Activated CD4-positive, alpha-beta memory T cell treated with anti-CD3 and anti-CD28 coated beads for 36 hours (primary cell): ENCODE measurements at regions not wholly inside any gene's neighbourhood (a gene's known extent, or its start where the extent isn't known, plus 50 kb on each side); places are given as distances from the start of the nearest gene placed in this dataset.

Source experiments
- CTCF ChIA-PET: fragments of 350-600 bp; sonication (Branson Sonifier 250); formaldehyde crosslinking; loops from one replicate; lab custom pipeline; 2021; ENCODE audit warnings: antibody characterized with exemption, inconsistent platforms; lab: Charles Lee
- POLR2A ChIA-PET: fragments of 350-600 bp; sonication (Branson Sonifier 250); formaldehyde crosslinking; loops from one replicate; lab custom pipeline; 2021; ENCODE audit warnings: antibody characterized with exemption; lab: Charles Lee
- DNase-seq: peaks from one replicate; pipeline ENCODE4 v3.0.0-alpha.2; 2020
- H3K27ac Mint-ChIP-seq: one replicate; pipeline ENCODE4 v1.8.0; 2021; ENCODE audit warnings: mixed read lengths
- H3K27me3 Mint-ChIP-seq: one replicate; pipeline ENCODE4 v1.8.0; 2021; ENCODE audit warnings: mixed read lengths
- H3K36me3 Mint-ChIP-seq: one replicate; pipeline ENCODE4 v1.8.0; 2021; ENCODE audit warnings: mixed read lengths
- H3K4me1 Mint-ChIP-seq: one replicate; pipeline ENCODE4 v1.8.0; 2021; ENCODE audit warnings: low read depth, mixed read lengths
- H3K4me3 Mint-ChIP-seq: one replicate; pipeline ENCODE4 v1.8.0; 2021; ENCODE audit warnings: mild to moderate bottlenecking, mixed read lengths
- H3K9me3 Mint-ChIP-seq: one replicate; pipeline ENCODE4 v1.8.0; 2021; ENCODE audit warnings: mixed read lengths
- intact Hi-C: fragments of 100-400 bp; cut with micrococcal nuclease; formaldehyde crosslinking; loops from one replicate; pipeline ENCODE4 v1.15.1; 2023

GRCh38 chr2:43161650-43162510 is 64.5 kb downstream of the ZFP36L2 start:
- Mint-ChIP-seq H3K9me3 (no peaks in the 10 kb centered on the region), H3K4me1 (peaks cover 59% of the 10 kb centered on the region), H3K27ac (peak overlapping the region; percentile 45), H3K4me3 (no peak overlapping the region), H3K27me3 (no peaks in the 10 kb centered on the region), H3K36me3 (no peaks in the 10 kb centered on the region)
- POLR2A ChIA-PET: interaction anchor here (0.6 to 1.5 kb wide), 3 partner anchors 12 to 66 kb away, joined by 3 to 4 read pairs (median 3); no protein-coding TSS in a partner anchor
- DNase-seq: no peak
- CTCF ChIA-PET: interaction anchor here (1.4 to 3.2 kb wide), 2 partner anchors 9 to 67 kb away, joined by 4 to 23 read pairs; no protein-coding TSS in a partner anchor
- intact Hi-C loops: no loop called here

GRCh38 chr2:43160778-43161177 is 65.6 kb downstream of the ZFP36L2 start:
- CTCF ChIA-PET: interaction anchor here (0.6 to 3.2 kb wide), 4 partner anchors 9 to 301 kb away, joined by 3 to 23 read pairs (median 7); no protein-coding TSS in a partner anchor
- no peaks in the 10 kb centered on the region for H3K9me3 Mint-ChIP-seq
- H3K4me1 Mint-ChIP-seq: peaks cover 58% of the 10 kb centered on the region
- no peaks in the 10 kb centered on the region for H3K27me3 Mint-ChIP-seq
- POLR2A ChIA-PET: interaction anchor here (1.5 to 2.4 kb wide), 2 partner anchors 60 to 66 kb away, joined by 4 to 9 read pairs; partner anchors contain the start of gene ZFP36L2
- no peak overlapping the region for H3K4me3 Mint-ChIP-seq
- no peak overlapping the region for H3K27ac Mint-ChIP-seq
- H3K36me3 Mint-ChIP-seq: no peaks in the 10 kb centered on the region
- DNase-seq: no peak
- intact Hi-C loops: no loop called here

- ChIA-PET POLR2A (interaction anchor here (0.6 to 2.4 kb wide), 7 partner anchors 10 to 67 kb away, joined by 3 to 12 read pairs (median 5); partner anchors contain the start of gene ZFP36L2), CTCF (interaction anchor here (0.9 to 3.2 kb wide), 4 partner anchors 8 to 65 kb away, joined by 3 to 23 read pairs (median 4); no protein-coding TSS in a partner anchor)
- Mint-ChIP-seq H3K27me3 (no peaks in the 10 kb centered on the region), H3K36me3 (no peaks in the 10 kb centered on the region), H3K4me3 (peak overlapping the region; percentile 74), H3K27ac (peak overlapping the region; percentile 99), H3K9me3 (no peaks in the 10 kb centered on the region), H3K4me1 (peaks cover 54% of the 10 kb centered on the region)
- intact Hi-C loops: loop anchor here (1.0 to 2.0 kb wide), 8 partner anchors 9 to 67 kb away; partner anchors contain the start of gene ZFP36L2
- DNase-seq: peak; percentile 60
Observed at GRCh38 chr2:43159797-43160196, 66.6 kb downstream of the ZFP36L2 start.

GRCh38 chr2:43158259-43158880 is 68.0 kb downstream of the ZFP36L2 start:
- peak overlapping the region; percentile 99 for H3K27ac Mint-ChIP-seq
- peaks cover 59% of the 10 kb centered on the region for H3K4me1 Mint-ChIP-seq
- H3K36me3 Mint-ChIP-seq: no peaks in the 10 kb centered on the region
- peak; percentile 85 for DNase-seq
- CTCF ChIA-PET: interaction anchor here (1.3 to 1.5 kb wide), 2 partner anchors 34 to 71 kb away, joined by 4 to 11 read pairs; no protein-coding TSS in a partner anchor
- H3K4me3 Mint-ChIP-seq: peak overlapping the region; percentile 74
- POLR2A ChIA-PET: interaction anchor here (0.7 to 2.3 kb wide), 6 partner anchors 9 to 63 kb away, joined by 3 to 12 read pairs (median 4); no protein-coding TSS in a partner anchor
- no peaks in the 10 kb centered on the region for H3K9me3 Mint-ChIP-seq
- intact Hi-C loops: loop anchor here (1.0 to 2.0 kb wide), 2 partner anchors 9 to 26 kb away; no protein-coding TSS in a partner anchor
- H3K27me3 Mint-ChIP-seq: no peaks in the 10 kb centered on the region

GRCh38 chr2:43157506-43158246 is 68.7 kb downstream of the ZFP36L2 start:
- Mint-ChIP-seq H3K9me3 (no peaks in the 10 kb centered on the region), H3K4me3 (peak overlapping the region; percentile 74), H3K4me1 (peaks cover 62% of the 10 kb centered on the region), H3K27me3 (no peaks in the 10 kb centered on the region), H3K36me3 (no peaks in the 10 kb centered on the region), H3K27ac (peak overlapping the region; percentile 99)
- no peak for DNase-seq
- ChIA-PET POLR2A (interaction anchor here (0.7 to 2.3 kb wide), 5 partner anchors 9 to 63 kb away, joined by 3 to 12 read pairs (median 5); no protein-coding TSS in a partner anchor), CTCF (interaction anchor here (1.3 to 1.5 kb wide), 2 partner anchors 35 to 71 kb away, joined by 4 to 11 read pairs; no protein-coding TSS in a partner anchor)
- intact Hi-C loops: loop anchor here (1.0 to 2.0 kb wide), 2 partner anchors 8 to 27 kb away; no protein-coding TSS in a partner anchor

GRCh38 chr2:43155851-43156411 is 70.5 kb downstream of the ZFP36L2 start:
- intact Hi-C loops: no loop called here
- ChIA-PET POLR2A (no interaction called here), CTCF (interaction anchor here (0.8 to 1.2 kb wide), 2 partner anchors 14 to 23 kb away, joined by 3 read pairs; no protein-coding TSS in a partner anchor)
- no peak for DNase-seq
- Mint-ChIP-seq H3K36me3 (no peaks in the 10 kb centered on the region), H3K4me3 (no peak overlapping the region), H3K27me3 (no peaks in the 10 kb centered on the region), H3K4me1 (peaks cover 57% of the 10 kb centered on the region), H3K9me3 (no peaks in the 10 kb centered on the region), H3K27ac (no peak overlapping the region)

GRCh38 chr2:43154685-43155084 is 71.7 kb downstream of the ZFP36L2 start:
- peaks cover 53% of the 10 kb centered on the region for H3K4me1 Mint-ChIP-seq
- intact Hi-C loops: no loop called here
- no peaks in the 10 kb centered on the region for H3K36me3 Mint-ChIP-seq
- H3K9me3 Mint-ChIP-seq: no peaks in the 10 kb centered on the region
- no peak overlapping the region for H3K4me3 Mint-ChIP-seq
- no peak overlapping the region for H3K27ac Mint-ChIP-seq
- no peak for DNase-seq
- ChIA-PET CTCF (no interaction called here), POLR2A (no interaction called here)
- H3K27me3 Mint-ChIP-seq: no peaks in the 10 kb centered on the region

- peaks cover 52% of the 10 kb centered on the region for H3K4me1 Mint-ChIP-seq
- ChIA-PET POLR2A (no interaction called here), CTCF (no interaction called here)
- DNase-seq: no peak
- no peak overlapping the region for H3K27ac Mint-ChIP-seq
- H3K4me3 Mint-ChIP-seq: no peak overlapping the region
- intact Hi-C loops: no loop called here
- no peaks in the 10 kb centered on the region for H3K36me3 Mint-ChIP-seq
- H3K9me3 Mint-ChIP-seq: no peaks in the 10 kb centered on the region
- no peaks in the 10 kb centered on the region for H3K27me3 Mint-ChIP-seq
Observed at GRCh38 chr2:43152741-43153647, 73.4 kb downstream of the ZFP36L2 start.

- no peaks in the 10 kb centered on the region for H3K9me3 Mint-ChIP-seq
- no peaks in the 10 kb centered on the region for H3K36me3 Mint-ChIP-seq
- no peak overlapping the region for H3K27ac Mint-ChIP-seq
- H3K27me3 Mint-ChIP-seq: no peaks in the 10 kb centered on the region
- intact Hi-C loops: no loop called here
- H3K4me3 Mint-ChIP-seq: no peak overlapping the region
- ChIA-PET CTCF (interaction anchor here (1.2 kb wide), 1 partner anchor 8 kb away, joined by 4 read pairs; no protein-coding TSS in a partner anchor), POLR2A (no interaction called here)
- no peak for DNase-seq
- H3K4me1 Mint-ChIP-seq: peaks cover 52% of the 10 kb centered on the region
Observed at GRCh38 chr2:43152186-43152585, 74.2 kb downstream of the ZFP36L2 start.

- ChIA-PET CTCF (interaction anchor here (0.8 to 3.1 kb wide), 9 partner anchors 10 to 80 kb away, joined by 3 to 16 read pairs (median 4); no protein-coding TSS in a partner anchor), POLR2A (interaction anchor here (0.9 to 1.9 kb wide), 11 partner anchors 9 to 420 kb away, joined by 3 to 9 read pairs (median 4); no protein-coding TSS in a partner anchor)
- peak overlapping the region; percentile 9 for H3K4me3 Mint-ChIP-seq
- peaks cover 59% of the 10 kb centered on the region for H3K4me1 Mint-ChIP-seq
- peak; percentile 83 for DNase-seq
- peak overlapping the region; percentile 82 for H3K27ac Mint-ChIP-seq
- no peaks in the 10 kb centered on the region for H3K9me3 Mint-ChIP-seq
- H3K36me3 Mint-ChIP-seq: no peaks in the 10 kb centered on the region
- H3K27me3 Mint-ChIP-seq: no peaks in the 10 kb centered on the region
- intact Hi-C loops: loop anchor here (1.0 kb wide), 2 partner anchors 9 to 12 kb away; no protein-coding TSS in a partner anchor
Observed at GRCh38 chr2:43149482-43150107, 76.8 kb downstream of the ZFP36L2 start.
